Glutamatergic neuron (in vitro differentiated cells): ENCODE measurements at regions not wholly inside any gene's neighbourhood (a gene's known extent, or its start where the extent isn't known, plus 50 kb on each side); places are given as distances from the start of the nearest gene placed in this dataset.

Experiments
- DNase-seq: peaks from one replicate; pipeline ENCODE4 v3.0.0; 2022
- H3K27ac Mint-ChIP-seq: one replicate; pipeline ENCODE4 v1.8.0; 2020; ENCODE audit warnings: mild to moderate bottlenecking, mixed read lengths, inconsistent platforms; ENCODE audit not compliant: unreplicated experiment
- H3K27me3 Mint-ChIP-seq: one replicate; pipeline ENCODE4 v1.8.0; 2020; ENCODE audit warnings: mild to moderate bottlenecking, moderate library complexity, mixed read lengths, inconsistent platforms; ENCODE audit not compliant: unreplicated experiment
- H3K36me3 Mint-ChIP-seq: one replicate; pipeline ENCODE4 v1.8.0; 2020; ENCODE audit warnings: mild to moderate bottlenecking, mixed read lengths, inconsistent platforms; ENCODE audit not compliant: unreplicated experiment
- H3K4me1 Mint-ChIP-seq: one replicate; pipeline ENCODE4 v1.8.0; 2020; ENCODE audit warnings: mild to moderate bottlenecking, low read depth, mixed read lengths, inconsistent platforms; ENCODE audit not compliant: unreplicated experiment
- H3K4me3 Mint-ChIP-seq: one replicate; pipeline ENCODE4 v1.8.0; 2020; ENCODE audit warnings: mild to moderate bottlenecking, mixed read lengths, inconsistent platforms; ENCODE audit not compliant: unreplicated experiment
- H3K9me3 Mint-ChIP-seq: one replicate; pipeline ENCODE4 v1.8.0; 2020; ENCODE audit warnings: mild to moderate bottlenecking, moderate library complexity, mixed read lengths, inconsistent platforms; ENCODE audit not compliant: unreplicated experiment
- CTCF ChIP-seq: fragments of 200-600 bp; sonication (generic); IDR thresholded peaks from one replicate; pipeline ENCODE4 v1.5.0; 2021; ENCODE audit not compliant: partially characterized antibody, unreplicated experiment

GRCh38 chr20:53891306-53891894 lies 179.0 kb downstream of the BCAS1 start:
- TF ChIP-seq CTCF, result no peak
- H3K36me3 Mint-ChIP-seq, result no peaks in the 10 kb centered on the region
- no peak overlapping the region for H3K4me3 Mint-ChIP-seq
- H3K4me1 Mint-ChIP-seq, result peaks cover 6% of the 10 kb centered on the region
- H3K27me3 Mint-ChIP-seq, result no peaks in the 10 kb centered on the region
- no peak for DNase-seq
- H3K27ac Mint-ChIP-seq, result no peak overlapping the region
- H3K9me3 Mint-ChIP-seq, result no peaks in the 10 kb centered on the region

- H3K4me3 Mint-ChIP-seq, result no peak overlapping the region
- no peak overlapping the region for H3K27ac Mint-ChIP-seq
Observed at GRCh38 chr20:53890443-53891305, 179.7 kb downstream of the BCAS1 start.

GRCh38 chr20:53889411-53890148 lies 180.8 kb downstream of the BCAS1 start:
- Mint-ChIP-seq H3K27ac (no peak overlapping the region), H3K36me3 (no peaks in the 10 kb centered on the region), H3K4me3 (no peak overlapping the region), H3K4me1 (peaks cover 7% of the 10 kb centered on the region), H3K9me3 (no peaks in the 10 kb centered on the region), H3K27me3 (no peaks in the 10 kb centered on the region)
- DNase-seq, result no peak
- TF ChIP-seq CTCF, result no peak

More at GRCh38 chr20:53890443-53891305, 179.7 kb downstream of the BCAS1 start:
- no peaks in the 10 kb centered on the region for H3K9me3 Mint-ChIP-seq
- TF ChIP-seq CTCF, result no peak
- H3K4me1 Mint-ChIP-seq, result peaks cover 6% of the 10 kb centered on the region
- H3K36me3 Mint-ChIP-seq, result no peaks in the 10 kb centered on the region
- DNase-seq, result no peak
- H3K27me3 Mint-ChIP-seq, result no peaks in the 10 kb centered on the region

GRCh38 chr20:53888951-53889350 lies 181.4 kb downstream of the BCAS1 start:
- no peaks in the 10 kb centered on the region for H3K27me3 Mint-ChIP-seq
- H3K27ac Mint-ChIP-seq, result no peak overlapping the region
- peaks cover 9% of the 10 kb centered on the region for H3K4me1 Mint-ChIP-seq
- H3K4me3 Mint-ChIP-seq, result no peak overlapping the region
- no peak for DNase-seq
- TF ChIP-seq CTCF, result no peak
- no peaks in the 10 kb centered on the region for H3K36me3 Mint-ChIP-seq
- H3K9me3 Mint-ChIP-seq, result no peaks in the 10 kb centered on the region
